Calu3 (cell line): ENCODE measurements at regions not wholly inside any gene's neighbourhood (a gene's known extent, or its start where the extent isn't known, plus 50 kb on each side); places are given as distances from the start of the nearest gene placed in this dataset.

Experiments
- BruUV-seq: library from RNA; stranded (reverse); fragments of 400-500 nt; replicated peaks from 2 replicates; lab custom pipeline; 2021; lab: Mats Ljungman, UMichigan
- CTCF ChIA-PET: fragments of 300-600 bp; sonication (Branson Sonifier 250); formaldehyde crosslinking; loops from one replicate; lab custom pipeline; 2022; ENCODE audit warnings: antibody characterized with exemption; lab: Charles Lee
- DNase-seq: peaks from one replicate; pipeline ENCODE4 v3.0.0; 2022
- H3K27ac Mint-ChIP-seq: one replicate; pipeline ENCODE4 v1.8.0; 2022; ENCODE audit warnings: mixed read lengths; ENCODE audit not compliant: unreplicated experiment
- H3K27me3 Mint-ChIP-seq: one replicate; pipeline ENCODE4 v1.8.0; 2022; ENCODE audit warnings: mixed read lengths; ENCODE audit not compliant: unreplicated experiment
- H3K36me3 Mint-ChIP-seq: one replicate; pipeline ENCODE4 v1.8.0; 2022; ENCODE audit warnings: mild to moderate bottlenecking, moderate library complexity, mixed read lengths; ENCODE audit not compliant: insufficient read depth, unreplicated experiment
- H3K4me1 Mint-ChIP-seq: one replicate; pipeline ENCODE4 v1.8.0; 2022; ENCODE audit warnings: mild to moderate bottlenecking, low read depth, mixed read lengths; ENCODE audit not compliant: unreplicated experiment
- H3K4me3 Mint-ChIP-seq: one replicate; pipeline ENCODE4 v1.8.0; 2022; ENCODE audit warnings: mild to moderate bottlenecking, low read depth, moderate library complexity, mixed read lengths; ENCODE audit not compliant: unreplicated experiment
- H3K9me3 Mint-ChIP-seq: one replicate; pipeline ENCODE4 v1.8.0; 2022; ENCODE audit warnings: low read depth, mixed read lengths; ENCODE audit not compliant: unreplicated experiment
- CTCF ChIP-seq: fragments of 200-600 bp; IDR thresholded peaks from one replicate; pipeline ENCODE4 v1.8.0; 2022; ENCODE audit warnings: antibody characterized with exemption; ENCODE audit not compliant: unreplicated experiment
- intact Hi-C: fragments of 100-400 bp; cut with micrococcal nuclease; formaldehyde crosslinking; loops from one replicate; pipeline ENCODE4 v1.10.0; 2022; ENCODE audit not compliant: unreplicated experiment

- Mint-ChIP-seq H3K9me3 (no peaks in the 10 kb centered on the region), H3K4me3 (no peak overlapping the region), H3K4me1 (no peaks in the 10 kb centered on the region), H3K27ac (no peak overlapping the region), H3K27me3 (peaks cover 43% of the 10 kb centered on the region), H3K36me3 (no peaks in the 10 kb centered on the region)
- CTCF ChIA-PET = interaction anchor here (0.7 kb wide), 1 partner anchor 698 kb away, joined by 3 read pairs; no protein-coding TSS in a partner anchor
- DNase-seq = no peak
- no TSS peak for BruUV-seq
- intact Hi-C loops = no loop called here
- TF ChIP-seq CTCF = no peak
Observed at GRCh38 chr16:79329166-79329521, 271.4 kb downstream of the MAF start.

DNA sequence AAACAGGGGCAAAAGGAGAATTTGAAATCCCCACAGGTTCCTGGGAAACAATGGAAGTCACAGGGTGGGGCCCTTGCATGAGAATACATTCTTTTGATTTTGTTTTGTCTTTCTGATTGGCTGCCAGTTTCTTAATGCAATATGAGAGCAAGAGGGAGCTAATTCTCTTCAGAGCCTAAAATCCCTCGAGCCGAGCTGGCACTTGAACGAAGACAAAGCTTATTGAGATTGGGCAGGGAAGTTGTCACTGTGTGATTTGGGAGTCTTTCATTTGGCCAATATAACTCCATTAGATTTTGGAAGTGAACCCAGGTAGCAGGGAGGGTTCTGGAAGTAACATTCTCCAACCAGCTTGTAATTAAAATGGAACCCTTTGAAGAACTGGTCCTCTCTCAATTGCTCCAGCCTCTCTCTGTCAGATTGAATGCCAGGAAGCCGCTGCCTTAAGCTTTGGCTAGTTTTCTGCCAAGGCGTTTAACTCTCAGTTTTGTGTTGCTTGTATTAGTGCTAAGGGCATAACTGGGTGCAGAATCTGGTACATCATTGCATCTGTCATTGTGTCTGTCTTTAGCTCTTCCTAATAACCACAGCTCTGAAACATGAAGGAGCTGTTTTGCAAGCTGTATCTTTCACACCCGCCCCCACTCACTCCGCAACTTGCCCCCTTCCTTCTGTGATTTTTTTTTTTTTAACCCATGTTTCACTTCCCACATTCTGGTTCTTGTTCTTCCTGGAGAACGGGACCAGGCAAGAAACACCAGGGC is 272.0 kb downstream of the MAF start:
- Mint-ChIP-seq H3K9me3 (no peaks in the 10 kb centered on the region), H3K27ac (no peak overlapping the region), H3K4me1 (no peaks in the 10 kb centered on the region), H3K36me3 (no peaks in the 10 kb centered on the region), H3K4me3 (no peak overlapping the region), H3K27me3 (peaks cover 49% of the 10 kb centered on the region)
- DNase-seq = no peak
- BruUV-seq = no TSS peak
- intact Hi-C loops = no loop called here
- CTCF ChIA-PET = interaction anchor here (0.6 kb wide), 1 partner anchor 973 kb away, joined by 6 read pairs; no protein-coding TSS in a partner anchor
- no peak for TF ChIP-seq CTCF

- intact Hi-C loops = no loop called here
- no peak for TF ChIP-seq CTCF
- H3K36me3 Mint-ChIP-seq = no peaks in the 10 kb centered on the region
- no peaks in the 10 kb centered on the region for H3K9me3 Mint-ChIP-seq
- no peak for DNase-seq
- H3K27ac Mint-ChIP-seq = no peak overlapping the region
- CTCF ChIA-PET = interaction anchor here (0.6 kb wide), 1 partner anchor 974 kb away, joined by 6 read pairs; no protein-coding TSS in a partner anchor
- H3K4me1 Mint-ChIP-seq = no peaks in the 10 kb centered on the region
- no TSS peak for BruUV-seq
- peaks cover 56% of the 10 kb centered on the region for H3K27me3 Mint-ChIP-seq
- H3K4me3 Mint-ChIP-seq = no peak overlapping the region
Observed at GRCh38 chr16:79327836-79328235, 272.7 kb downstream of the MAF start.

GRCh38 chr16:79326549-79326948 is 274.0 kb downstream of the MAF start:
- no TSS peak for BruUV-seq
- H3K27me3 Mint-ChIP-seq = peaks cover 69% of the 10 kb centered on the region
- no peak overlapping the region for H3K27ac Mint-ChIP-seq
- no peak for DNase-seq
- TF ChIP-seq CTCF = no peak
- no peak overlapping the region for H3K4me3 Mint-ChIP-seq
- H3K36me3 Mint-ChIP-seq = no peaks in the 10 kb centered on the region
- no peaks in the 10 kb centered on the region for H3K9me3 Mint-ChIP-seq
- intact Hi-C loops = no loop called here
- CTCF ChIA-PET = no interaction called here
- H3K4me1 Mint-ChIP-seq = no peaks in the 10 kb centered on the region
